Calu3 (cell line): ENCODE measurements at regions not wholly inside any gene's neighbourhood (a gene's known extent, or its start where the extent isn't known, plus 50 kb on each side); places are given as distances from the start of the nearest gene placed in this dataset.

Experiments used
- BruUV-seq: library from RNA; stranded (reverse); fragments of 400-500 nt; replicated peaks from 2 replicates; lab custom pipeline; 2021; lab: Mats Ljungman, UMichigan
- CTCF ChIA-PET: fragments of 300-600 bp; sonication (Branson Sonifier 250); formaldehyde crosslinking; loops from one replicate; lab custom pipeline; 2022; ENCODE audit warnings: antibody characterized with exemption; lab: Charles Lee
- DNase-seq: peaks from one replicate; pipeline ENCODE4 v3.0.0; 2022
- H3K27ac Mint-ChIP-seq: one replicate; pipeline ENCODE4 v1.8.0; 2022; ENCODE audit warnings: mixed read lengths; ENCODE audit not compliant: unreplicated experiment
- H3K27me3 Mint-ChIP-seq: one replicate; pipeline ENCODE4 v1.8.0; 2022; ENCODE audit warnings: mixed read lengths; ENCODE audit not compliant: unreplicated experiment
- H3K36me3 Mint-ChIP-seq: one replicate; pipeline ENCODE4 v1.8.0; 2022; ENCODE audit warnings: mild to moderate bottlenecking, moderate library complexity, mixed read lengths; ENCODE audit not compliant: insufficient read depth, unreplicated experiment
- H3K4me1 Mint-ChIP-seq: one replicate; pipeline ENCODE4 v1.8.0; 2022; ENCODE audit warnings: mild to moderate bottlenecking, low read depth, mixed read lengths; ENCODE audit not compliant: unreplicated experiment
- H3K4me3 Mint-ChIP-seq: one replicate; pipeline ENCODE4 v1.8.0; 2022; ENCODE audit warnings: mild to moderate bottlenecking, low read depth, moderate library complexity, mixed read lengths; ENCODE audit not compliant: unreplicated experiment
- H3K9me3 Mint-ChIP-seq: one replicate; pipeline ENCODE4 v1.8.0; 2022; ENCODE audit warnings: low read depth, mixed read lengths; ENCODE audit not compliant: unreplicated experiment
- intact Hi-C: fragments of 100-400 bp; cut with micrococcal nuclease; formaldehyde crosslinking; loops from one replicate; pipeline ENCODE4 v1.10.0; 2022; ENCODE audit not compliant: unreplicated experiment
- TF ChIP-seq, protein P1 (sequence below): fragments of 200-600 bp; IDR thresholded peaks from one replicate; pipeline ENCODE4 v1.8.0; 2022; ENCODE audit warnings: antibody characterized with exemption; ENCODE audit not compliant: unreplicated experiment

DNA sequence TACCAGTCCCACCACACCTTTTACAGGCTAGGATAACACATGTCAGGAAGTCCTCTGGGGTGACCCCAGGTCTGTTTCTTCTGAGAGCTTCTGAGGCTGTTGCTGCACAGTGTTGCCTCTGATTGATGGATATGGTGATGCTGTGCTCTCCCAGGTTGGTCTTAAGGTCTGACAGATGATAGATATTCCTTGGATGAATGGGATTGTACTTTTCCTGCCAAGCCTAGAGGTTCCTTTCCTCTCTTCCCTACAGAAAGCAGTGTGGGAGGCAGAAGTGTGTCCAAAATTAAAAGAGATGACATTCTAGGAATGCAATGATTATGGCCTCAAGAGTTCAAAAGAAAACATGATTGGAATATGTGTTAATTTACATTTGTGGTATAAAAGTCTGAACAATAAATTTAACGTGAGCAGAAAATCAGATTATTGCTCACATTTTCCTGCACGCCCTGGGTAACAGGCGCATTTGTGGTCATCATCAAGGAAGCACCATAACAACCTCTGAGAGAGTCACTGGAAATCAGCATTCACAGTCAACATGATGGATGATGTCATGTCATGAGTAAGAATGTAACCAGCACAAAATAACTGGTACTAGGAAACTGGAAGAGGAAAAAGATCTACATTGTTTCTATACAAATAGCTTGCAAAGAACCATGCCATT is 73.7 kb downstream of the BBS10 start:
- TF ChIP-seq, protein P1, sequence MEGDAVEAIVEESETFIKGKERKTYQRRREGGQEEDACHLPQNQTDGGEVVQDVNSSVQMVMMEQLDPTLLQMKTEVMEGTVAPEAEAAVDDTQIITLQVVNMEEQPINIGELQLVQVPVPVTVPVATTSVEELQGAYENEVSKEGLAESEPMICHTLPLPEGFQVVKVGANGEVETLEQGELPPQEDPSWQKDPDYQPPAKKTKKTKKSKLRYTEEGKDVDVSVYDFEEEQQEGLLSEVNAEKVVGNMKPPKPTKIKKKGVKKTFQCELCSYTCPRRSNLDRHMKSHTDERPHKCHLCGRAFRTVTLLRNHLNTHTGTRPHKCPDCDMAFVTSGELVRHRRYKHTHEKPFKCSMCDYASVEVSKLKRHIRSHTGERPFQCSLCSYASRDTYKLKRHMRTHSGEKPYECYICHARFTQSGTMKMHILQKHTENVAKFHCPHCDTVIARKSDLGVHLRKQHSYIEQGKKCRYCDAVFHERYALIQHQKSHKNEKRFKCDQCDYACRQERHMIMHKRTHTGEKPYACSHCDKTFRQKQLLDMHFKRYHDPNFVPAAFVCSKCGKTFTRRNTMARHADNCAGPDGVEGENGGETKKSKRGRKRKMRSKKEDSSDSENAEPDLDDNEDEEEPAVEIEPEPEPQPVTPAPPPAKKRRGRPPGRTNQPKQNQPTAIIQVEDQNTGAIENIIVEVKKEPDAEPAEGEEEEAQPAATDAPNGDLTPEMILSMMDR = no peak
- no peaks in the 10 kb centered on the region for H3K4me1 Mint-ChIP-seq

DNA sequence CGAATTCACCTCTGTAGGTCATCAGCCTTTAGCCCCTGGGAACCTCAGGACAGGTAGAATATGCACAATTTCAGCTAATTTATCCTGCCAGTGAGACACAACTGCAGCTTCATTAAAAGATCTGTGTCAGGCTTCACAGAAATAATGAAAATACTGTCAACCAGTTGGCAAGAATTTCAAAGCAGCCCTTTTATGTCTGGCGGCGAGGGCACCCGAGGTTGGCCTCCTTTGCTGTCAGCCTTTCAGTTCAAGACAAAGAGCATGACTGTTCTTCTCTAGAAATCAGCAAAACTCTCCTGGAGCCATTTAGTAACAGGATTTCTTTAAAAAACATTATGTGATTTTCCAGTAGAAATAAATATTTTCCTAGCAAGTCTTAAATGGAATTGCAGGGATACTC is 75.9 kb downstream of the BBS10 start:
- TF ChIP-seq, protein P1 = no peak
- H3K27ac Mint-ChIP-seq = no peak overlapping the region
- H3K9me3 Mint-ChIP-seq = no peaks in the 10 kb centered on the region
- H3K4me1 Mint-ChIP-seq = no peaks in the 10 kb centered on the region
- H3K4me3 Mint-ChIP-seq = no peak overlapping the region
- no peak for DNase-seq
- CTCF ChIA-PET = no interaction called here
- no TSS peak for BruUV-seq
- no peaks in the 10 kb centered on the region for H3K36me3 Mint-ChIP-seq
- no peaks in the 10 kb centered on the region for H3K27me3 Mint-ChIP-seq
- intact Hi-C loops = no loop called here

More for the DNA sequence above, 73.7 kb downstream of the BBS10 start:
- Mint-ChIP-seq H3K9me3 (no peaks in the 10 kb centered on the region), H3K27ac (no peak overlapping the region), H3K27me3 (no peaks in the 10 kb centered on the region), H3K4me3 (no peak overlapping the region), H3K36me3 (no peaks in the 10 kb centered on the region)
- no peak for DNase-seq
- no TSS peak for BruUV-seq
- CTCF ChIA-PET = no interaction called here
- intact Hi-C loops = no loop called here

DNA sequence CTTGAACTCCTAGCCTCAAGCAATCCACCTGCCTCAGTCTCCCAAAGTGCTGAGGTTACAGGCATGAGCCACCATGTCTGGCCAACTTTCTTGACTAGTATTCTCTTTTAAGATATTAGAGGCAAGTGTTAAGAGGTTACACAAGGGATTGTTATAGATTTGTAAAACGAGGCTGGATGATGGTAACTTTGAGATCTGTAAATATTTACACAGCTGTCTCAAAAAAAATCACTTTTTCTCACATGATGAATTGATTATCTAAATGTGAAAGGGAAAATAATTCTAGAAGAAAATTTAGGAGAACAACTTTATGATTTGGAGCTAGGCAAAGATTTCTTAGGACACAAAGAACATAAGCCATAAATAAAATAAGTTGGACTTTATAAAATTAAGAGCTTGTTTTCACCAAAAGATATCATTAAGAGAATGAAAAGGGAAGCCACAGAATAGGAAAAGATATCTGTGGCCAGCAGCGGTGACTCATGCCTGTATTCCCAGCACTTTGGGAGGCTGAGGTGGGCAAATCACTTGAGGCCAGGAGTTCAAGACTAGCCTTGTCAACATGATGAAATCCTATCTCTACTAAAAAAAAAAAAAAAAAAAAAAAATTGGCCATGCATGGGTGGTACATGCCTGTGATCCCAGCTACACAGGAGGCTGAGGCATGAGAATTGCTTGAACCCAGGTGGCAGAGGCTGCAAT is 77.4 kb downstream of the BBS10 start:
- Mint-ChIP-seq H3K27me3 (no peaks in the 10 kb centered on the region), H3K9me3 (no peaks in the 10 kb centered on the region), H3K4me3 (no peak overlapping the region), H3K27ac (no peak overlapping the region), H3K4me1 (peaks cover 6% of the 10 kb centered on the region), H3K36me3 (no peaks in the 10 kb centered on the region)
- TF ChIP-seq, protein P1 = no peak
- intact Hi-C loops = no loop called here
- DNase-seq = no peak
- CTCF ChIA-PET = interaction anchor here (0.6 to 1.0 kb wide), 5 partner anchors 16 to 202 kb away, joined by 3 to 6 read pairs (median 5); no protein-coding TSS in a partner anchor
- no TSS peak for BruUV-seq

DNA sequence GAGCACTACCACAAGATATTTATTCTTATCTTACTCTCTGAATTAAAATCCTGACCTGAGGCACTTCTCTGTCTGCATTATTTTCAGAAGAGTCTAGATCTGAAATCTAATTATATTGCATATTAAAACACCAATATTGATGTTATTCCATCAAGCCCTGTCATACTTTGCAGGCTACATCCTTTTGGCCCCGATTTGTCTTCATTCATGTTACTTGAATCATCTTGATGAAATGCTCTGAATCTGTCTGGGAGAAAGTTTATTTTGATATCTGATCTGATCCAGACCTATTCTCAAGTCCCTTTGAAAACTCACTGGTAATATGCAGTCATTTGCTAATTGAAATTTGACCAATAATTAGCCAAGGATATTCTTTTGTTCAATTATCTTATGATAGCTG is 79.9 kb downstream of the BBS10 start:
- H3K4me1 Mint-ChIP-seq = peaks cover 6% of the 10 kb centered on the region
- no peak overlapping the region for H3K4me3 Mint-ChIP-seq
- CTCF ChIA-PET = no interaction called here
- DNase-seq = no peak
- TF ChIP-seq, protein P1 = no peak
- no peaks in the 10 kb centered on the region for H3K9me3 Mint-ChIP-seq
- no peaks in the 10 kb centered on the region for H3K36me3 Mint-ChIP-seq
- BruUV-seq = no TSS peak
- intact Hi-C loops = no loop called here
- H3K27ac Mint-ChIP-seq = no peak overlapping the region
- no peaks in the 10 kb centered on the region for H3K27me3 Mint-ChIP-seq
